Dermis microvascular lymphatic vessel endothelial cell (primary cell): ENCODE measurements at regions not wholly inside any gene's neighbourhood (a gene's known extent, or its start where the extent isn't known, plus 50 kb on each side); places are given as distances from the start of the nearest gene placed in this dataset.
"Not testable (repeated sequence)": the region's sequence is repeated elsewhere in the genome, so short reads cannot be mapped to it uniquely, and the experiment has no call there.

Source experiments
- DNase-seq, 2 donors: peaks; one replicate each; pipeline versions ENCODE4 v3.0.0 to v3.0.0-alpha.2; 2010; ENCODE audit warnings: low read depth in 2 of 2

DNA sequence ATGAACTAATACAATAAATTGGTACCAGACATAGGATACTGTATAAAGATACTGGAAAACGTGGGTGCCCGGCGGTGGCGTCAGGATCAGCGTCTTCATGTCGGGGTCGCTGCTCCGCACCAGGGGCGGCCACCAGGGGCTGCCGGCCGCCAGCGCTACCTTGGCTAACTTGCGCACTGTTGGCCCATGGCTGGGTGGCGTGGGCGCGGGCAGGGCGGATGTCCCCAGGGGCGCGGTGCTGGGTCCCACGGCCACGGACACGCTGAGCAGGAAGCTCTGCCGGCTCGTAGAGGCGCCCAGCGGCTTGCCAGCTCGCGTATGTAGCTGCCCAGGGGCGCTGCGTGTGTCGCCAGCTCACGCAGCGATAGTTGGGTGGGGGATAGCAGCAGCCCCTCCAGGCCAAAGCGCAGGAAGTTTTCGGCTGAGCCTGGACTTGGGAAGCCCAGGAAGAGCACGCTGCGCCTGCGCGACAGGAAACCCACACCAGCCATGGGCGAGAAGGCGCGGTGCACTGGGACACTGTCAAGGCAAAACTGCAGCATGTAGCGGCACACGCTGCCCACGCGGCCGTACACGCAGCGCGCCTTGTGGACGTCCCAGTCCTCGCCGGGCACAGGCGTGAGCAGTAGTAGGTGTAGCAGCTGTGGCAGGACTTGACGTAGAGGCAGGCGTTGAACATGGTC is 299.9 kb downstream of the CCDC74A start:
- no peak for DNase-seq

DNA sequence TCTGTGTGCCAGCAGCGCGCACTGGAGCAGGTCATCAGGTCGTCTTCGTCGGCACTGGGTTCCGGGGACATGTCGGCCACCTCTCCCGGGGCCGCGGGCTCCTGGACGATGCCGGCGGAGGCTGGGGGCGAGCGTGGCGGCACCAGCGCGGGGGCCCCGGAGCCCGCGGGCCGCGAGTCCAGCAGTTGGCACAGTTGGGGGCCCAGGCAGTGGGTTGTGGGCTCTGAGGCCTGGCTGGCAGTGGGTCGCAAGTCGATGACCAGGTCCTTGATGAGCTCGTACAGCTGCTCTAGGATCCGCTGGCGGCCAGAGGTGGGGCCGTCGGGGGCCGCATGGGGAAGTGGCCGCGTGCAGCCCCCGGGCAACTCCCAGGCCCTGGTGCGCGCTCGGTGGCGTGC is 300.5 kb downstream of the CCDC74A start:
- no peak for DNase-seq

DNA sequence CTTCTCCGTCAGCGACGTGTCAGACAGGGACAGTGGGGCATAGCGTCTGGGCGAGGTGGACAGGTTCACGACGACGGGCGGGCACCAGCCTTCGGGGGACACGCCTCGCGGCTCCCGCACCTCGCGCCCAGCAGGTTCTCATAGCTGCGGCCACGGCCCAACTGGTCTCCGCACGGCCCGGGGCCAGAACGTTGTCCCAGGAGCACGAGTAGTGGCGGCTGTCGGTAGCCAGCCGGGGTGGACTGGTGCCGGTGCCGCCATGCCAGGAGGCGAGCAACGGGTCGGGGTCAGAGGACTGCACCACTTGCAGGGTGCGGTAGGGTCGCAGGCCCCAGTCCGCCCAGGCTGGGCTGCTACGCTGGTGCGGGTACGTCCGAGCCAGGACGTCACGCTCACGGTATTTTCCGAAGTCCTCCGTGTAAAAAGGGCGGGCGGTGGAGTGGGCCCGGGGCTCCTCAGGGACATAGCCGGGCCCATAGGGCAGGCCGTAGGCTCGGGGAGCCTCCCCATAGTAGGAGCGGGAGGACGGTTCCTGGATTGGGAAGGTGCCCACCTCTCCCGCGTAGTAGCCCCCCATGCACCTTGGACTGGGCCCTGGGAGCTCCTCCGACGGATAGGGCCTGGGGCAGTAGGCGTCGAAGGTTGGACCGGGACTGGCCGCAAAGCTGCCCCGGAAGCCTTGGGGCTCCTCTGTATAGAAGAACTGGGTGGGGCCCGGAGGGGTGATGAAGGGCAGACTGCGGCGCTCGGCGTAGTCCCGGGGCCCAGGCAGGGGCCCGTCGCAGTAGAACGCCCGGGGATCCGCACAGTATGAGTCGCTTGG is 301.2 kb downstream of the CCDC74A start:
- DNase-seq: not testable (repeated sequence)

DNA sequence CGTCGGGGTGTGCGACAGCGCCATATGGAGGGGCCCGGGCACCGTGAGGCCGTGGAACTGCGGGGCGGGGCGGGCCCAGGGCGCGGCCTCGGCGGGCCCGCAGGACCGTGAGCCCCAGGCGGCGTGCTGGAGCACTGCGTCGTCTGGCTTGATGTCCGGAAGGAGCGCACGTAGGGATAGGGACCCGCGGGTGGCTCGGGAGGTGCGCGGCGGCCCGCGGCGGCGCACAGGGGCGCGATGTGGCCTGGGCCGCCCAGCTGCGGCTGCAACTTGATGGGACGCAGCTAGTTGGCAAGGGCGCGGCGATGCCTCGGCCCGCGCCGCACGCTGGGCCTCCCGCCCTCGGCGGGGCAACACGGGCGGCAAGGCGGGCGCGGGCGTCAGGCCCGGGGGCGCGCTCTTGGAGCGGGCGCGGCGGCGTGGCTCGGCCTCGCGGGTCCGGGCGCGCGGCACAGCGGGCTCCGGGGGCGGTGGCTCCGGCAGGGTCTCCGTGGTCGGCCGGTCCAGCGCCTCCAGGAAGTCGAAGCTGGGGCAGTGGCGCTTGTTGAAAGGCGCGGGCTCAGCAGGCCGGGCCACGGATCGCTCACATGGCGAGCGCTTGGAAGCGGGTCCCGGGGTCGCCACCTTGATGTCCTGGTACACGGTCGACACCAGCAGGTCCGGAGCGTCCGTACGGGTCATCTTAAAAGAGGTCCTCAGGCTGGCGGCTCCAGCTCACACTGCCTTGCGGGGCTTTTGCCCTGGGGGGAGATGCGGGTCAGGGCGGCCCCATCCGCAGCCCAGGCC is 302.0 kb downstream of the CCDC74A start:
- DNase-seq: not testable (repeated sequence)

DNA sequence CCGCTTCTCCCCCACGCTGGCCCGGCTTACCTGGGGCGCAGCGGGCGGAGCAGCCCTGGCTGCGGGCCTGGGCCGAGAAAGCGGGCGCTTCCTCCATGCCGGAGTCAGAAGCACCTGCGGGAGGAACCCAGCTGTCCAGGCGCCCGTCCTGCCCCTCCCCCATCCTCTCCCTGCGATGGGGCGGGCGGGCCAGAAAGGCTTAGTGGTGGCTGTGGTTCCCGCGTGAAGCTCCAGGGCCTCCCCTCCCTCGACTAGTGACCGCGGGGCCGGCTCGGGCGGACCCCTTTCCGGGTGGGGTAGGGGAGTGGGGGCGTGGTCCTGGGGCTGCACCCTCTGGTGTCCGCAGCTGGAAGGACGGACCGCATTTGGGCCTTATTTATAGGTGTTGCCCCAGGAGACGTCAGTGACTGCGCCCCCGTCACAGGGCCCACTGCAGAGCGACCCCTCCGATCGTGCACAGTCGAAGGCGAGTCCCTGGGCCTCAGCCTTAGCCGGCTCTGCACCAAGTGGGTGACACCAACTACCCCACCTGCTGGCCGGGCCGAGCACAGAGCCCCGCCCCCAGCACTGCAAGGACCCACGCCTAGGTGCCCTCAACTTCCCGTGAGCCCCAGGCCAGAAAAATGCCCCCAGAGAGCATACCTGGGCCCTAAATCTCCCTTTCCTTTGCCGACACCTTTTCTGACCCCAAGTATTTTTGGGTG is 302.7 kb downstream of the CCDC74A start:
- DNase-seq: not testable (repeated sequence)

DNA sequence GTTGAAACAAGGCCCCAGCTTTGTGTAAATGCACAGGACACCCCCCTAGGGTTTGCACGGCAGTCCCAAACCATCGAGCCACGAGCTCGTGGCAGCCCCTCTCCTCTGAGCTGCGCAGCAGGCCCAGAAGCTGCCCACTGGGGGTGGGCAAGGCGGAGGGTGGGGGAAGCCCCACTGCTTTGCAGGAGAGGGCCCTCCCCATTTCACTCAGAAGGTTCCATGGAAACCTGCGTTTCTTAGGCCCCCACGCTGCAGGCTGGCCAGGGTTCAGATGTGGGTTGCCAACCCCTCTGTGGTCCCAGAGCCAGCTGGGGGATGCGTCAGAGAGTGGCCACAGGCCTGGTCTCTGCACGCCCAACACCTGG is 303.2 kb downstream of the CCDC74A start:
- DNase-seq: not testable (repeated sequence)

DNA sequence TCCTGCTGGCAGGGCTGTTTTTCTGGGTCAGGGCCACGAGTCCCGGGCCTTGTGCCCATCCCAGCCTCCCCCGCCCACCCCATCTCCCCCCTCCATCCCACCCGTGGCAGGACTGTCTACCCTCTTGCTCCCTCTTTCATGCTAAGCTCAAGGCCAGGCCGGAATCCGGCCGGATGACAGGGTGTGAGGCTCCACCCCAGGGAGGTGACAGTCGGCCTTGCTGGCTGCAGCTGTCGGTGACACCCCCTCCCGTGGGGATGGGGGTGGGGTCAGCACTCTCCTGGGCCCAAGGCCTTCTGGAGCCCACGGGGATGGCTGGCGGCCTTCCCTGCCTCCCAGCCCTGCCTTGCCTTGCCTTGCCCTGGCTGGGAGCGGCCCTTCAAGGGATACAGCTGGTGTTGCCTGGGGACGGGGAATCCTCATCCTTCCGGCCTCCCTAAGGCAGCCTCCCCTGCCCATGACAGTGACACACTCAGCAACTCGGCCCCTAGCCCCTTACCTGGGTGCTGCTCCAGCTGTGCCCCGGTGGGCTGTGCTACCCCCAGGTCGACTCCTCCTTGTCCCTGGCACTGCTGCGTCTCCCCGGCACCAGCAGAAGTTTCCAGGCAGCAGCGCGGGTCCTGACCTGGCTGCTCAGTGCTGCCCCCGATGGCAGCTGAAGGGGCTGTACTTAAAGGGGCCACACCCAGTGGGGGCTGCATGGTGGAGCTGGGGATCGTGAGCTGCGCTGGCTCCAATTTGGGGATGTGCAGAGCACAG is 303.9 kb downstream of the CCDC74A start:
- DNase-seq: not testable (repeated sequence)

DNA sequence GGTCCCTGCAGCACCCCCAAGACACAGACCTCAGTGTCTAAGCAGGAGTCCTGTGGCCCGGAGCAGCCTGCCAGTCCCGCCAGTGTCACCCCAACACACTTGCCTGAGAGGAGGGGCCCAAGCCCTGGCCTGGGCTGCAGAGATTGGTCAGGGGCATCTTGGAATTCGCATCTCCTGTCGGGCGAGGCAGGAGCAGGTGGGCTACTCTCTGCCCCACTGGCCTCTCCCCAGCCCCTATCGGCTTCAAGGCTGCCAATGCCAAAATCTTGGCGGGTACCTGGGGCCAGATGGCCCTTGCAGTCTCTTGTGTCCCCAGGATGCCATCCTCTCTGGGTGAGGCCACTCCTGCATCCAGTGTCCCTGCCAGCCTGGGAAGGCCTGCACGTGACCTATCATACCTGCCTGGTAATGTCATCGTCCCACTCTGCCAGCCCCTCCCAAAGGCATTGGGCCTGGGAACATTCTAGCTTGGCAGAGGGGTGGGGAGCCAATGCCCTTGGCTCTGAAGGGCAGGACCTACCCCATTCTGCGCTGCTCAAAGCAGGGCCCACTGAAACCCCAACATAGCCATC is 304.6 kb downstream of the CCDC74A start:
- DNase-seq: not testable (repeated sequence)

DNA sequence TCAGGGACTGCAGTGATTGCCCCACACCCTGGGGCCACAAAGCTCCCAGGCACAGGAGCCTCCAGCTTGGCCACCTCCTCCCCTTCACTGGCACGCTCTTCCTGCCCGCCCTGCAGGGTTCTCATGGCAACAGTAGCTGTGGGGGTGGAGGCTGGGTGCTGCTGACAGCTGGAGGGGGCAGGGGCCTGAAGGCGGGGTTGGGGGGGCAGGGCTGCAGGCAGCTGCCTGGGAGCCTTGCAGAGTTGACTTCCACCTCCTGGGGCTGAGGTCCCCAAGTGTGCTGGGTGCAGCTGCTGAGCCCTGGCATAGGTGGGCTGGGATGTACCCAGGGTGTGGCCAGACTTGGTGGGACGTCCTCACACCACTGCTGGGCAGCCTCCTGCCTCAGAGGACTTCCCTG is 305.2 kb downstream of the CCDC74A start:
- not testable (repeated sequence) for DNase-seq

DNA sequence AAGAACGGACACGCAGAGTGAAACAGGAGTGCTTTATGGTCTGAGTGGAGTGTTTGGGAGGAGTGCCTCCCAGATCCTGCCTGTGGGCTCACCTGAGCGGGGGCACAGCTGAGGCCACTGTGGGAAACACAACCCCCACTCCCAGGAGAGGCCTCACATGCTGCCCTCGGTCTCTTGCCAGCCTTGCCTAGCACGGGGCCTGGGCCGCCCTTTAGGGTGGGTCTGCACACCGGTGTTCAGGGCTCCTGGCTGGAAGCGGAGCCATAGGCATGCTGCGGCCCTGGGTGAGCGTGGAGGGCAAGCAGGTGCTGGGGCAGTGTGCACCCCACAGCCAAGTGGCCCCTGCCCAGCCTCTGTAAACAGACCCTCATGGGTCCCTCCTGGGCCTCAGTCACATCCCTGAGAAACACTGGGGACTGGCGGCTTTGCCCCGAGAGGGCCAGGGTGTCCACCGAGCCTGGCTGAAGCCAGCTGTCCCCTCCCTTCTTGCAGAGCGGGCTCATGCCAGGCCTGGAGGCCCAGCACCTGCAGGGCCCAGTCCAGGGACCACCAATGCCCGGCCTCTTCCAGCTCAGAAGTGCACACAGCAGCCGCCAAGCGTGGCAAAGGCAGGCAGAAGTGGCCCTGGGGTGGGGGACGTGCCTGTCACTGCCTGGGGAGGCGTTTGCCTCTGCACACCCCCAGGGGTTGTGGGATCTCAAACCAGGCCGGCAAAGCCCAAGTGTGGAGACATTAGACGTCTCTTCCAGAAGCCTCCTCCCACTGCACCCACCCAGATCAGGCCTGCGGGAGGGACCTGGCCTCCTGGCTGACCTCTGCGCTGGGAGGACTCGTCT is 305.9 kb downstream of the CCDC74A start:
- DNase-seq: not testable (repeated sequence)

DNA sequence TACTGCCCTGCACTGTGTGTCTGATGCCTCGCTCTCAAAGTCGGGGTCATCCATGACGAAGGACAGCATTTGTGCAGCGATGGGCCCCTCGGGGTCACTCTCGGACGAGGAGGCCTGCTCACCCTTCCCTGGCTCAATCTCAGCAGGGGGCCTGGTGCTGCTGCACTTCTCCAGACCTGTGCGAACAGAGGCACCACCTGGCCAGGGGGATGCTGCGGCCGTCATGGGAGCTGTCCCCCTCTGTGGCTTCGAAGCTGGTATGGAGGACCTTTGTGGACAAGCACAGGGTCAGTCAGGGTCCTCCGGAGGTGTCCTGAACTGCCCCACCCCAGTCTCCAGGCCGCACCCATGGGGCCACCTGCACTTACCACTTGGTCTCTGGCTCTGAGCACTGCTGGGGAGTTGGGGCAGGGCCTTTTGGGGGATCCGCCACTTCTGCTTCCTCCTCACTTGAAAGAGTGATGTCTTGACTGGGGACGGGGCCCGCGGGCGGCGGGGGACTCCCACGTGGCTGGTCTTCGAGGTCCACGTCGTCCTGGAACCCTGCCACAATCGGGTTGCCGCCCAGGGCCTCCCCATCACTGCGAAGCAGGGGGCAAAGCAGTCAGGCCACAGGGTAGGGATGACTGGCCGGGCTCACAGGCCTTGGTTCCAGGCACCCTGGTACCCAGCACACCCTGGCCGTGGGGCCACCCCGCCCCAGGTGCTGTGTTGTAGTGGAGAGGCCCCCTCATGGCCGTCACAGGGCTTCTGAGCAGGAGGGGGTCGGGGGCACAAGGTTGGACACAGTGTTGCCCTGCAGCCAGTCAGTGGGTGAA is 306.7 kb downstream of the CCDC74A start:
- not testable (repeated sequence) for DNase-seq

DNA sequence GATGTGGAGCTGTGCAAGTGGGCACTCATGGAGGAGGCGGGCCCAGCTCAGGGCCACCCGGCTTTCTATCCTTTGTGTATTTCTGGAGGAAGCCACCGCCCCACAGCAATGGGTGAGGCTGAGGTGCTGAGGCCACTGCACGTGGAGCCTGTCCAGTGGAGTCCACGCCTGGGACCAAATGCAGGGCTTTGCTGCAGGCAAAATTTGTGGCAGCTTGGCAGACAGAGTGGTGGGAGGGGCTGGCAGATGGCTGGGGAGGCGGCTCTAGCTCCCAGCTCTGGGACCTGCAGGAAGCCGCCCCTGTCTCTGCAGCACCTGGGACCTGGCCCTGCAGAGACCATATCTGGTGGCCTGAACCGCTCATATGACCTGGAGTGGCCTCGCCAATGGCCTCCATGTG is 307.3 kb downstream of the CCDC74A start:
- not testable (repeated sequence) for DNase-seq

DNA sequence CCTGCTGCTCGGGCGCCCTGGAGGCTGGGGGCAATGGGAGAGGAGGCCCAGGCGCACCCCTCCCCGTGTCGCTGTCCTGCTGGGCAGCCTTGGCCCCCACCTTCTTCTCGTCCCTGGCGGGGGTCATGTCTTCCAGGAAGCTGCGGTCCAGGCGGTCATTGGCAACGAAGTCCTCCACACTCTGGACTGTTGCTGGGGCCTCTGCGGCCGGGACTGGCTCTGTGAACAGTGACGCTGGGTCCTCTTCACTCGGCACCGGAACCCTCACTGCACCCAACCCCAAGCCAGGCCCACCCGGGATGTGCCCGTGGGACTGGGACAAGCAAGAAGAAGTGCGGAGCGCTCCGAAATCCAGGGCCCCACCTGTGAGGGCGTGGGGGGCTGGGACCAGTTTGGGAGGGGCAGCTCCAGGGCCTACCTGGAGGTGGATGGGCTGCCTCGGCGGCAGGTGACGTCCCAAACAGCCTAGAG is 308.0 kb downstream of the CCDC74A start:
- DNase-seq: no peak

DNA sequence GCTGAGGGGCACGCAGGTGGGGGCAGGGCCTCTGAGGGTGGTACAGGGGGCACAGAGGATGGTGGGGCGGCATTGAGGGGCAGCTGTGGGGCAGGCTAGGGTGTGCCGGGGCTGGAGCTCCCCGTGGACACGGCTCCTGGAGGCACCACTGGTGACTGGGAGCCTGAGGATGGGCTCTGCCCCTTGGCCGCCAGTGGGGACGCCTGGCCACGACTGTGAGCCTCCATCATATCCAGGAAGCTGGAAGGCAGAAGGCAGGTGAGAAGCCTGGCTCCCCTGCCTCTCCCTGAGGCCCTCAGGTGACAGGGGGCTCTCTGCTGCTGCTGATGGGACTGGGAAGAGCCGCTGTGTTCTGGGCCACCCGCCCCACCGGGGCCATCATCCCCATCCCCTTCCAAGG is 308.4 kb downstream of the CCDC74A start:
- not testable (repeated sequence) for DNase-seq

DNA sequence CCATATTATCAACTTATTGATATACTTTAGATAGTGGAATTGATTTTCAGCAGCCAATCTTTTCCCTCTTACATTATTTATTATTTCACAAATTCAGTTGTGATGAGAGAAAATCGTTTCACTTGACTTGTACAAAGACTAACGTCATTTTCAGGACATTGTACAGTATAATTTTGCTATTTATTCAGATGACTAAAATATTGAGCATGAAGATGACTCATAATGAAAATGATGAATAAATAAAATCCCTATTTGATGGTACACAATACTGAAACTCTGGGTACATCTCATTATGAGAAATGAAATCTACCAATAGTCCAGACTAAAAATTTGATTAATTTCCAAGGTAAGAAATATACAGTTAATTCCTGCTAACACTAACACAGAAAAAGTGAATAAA is 316.4 kb downstream of the CCDC74A start:
- DNase-seq: not testable (repeated sequence)

DNA sequence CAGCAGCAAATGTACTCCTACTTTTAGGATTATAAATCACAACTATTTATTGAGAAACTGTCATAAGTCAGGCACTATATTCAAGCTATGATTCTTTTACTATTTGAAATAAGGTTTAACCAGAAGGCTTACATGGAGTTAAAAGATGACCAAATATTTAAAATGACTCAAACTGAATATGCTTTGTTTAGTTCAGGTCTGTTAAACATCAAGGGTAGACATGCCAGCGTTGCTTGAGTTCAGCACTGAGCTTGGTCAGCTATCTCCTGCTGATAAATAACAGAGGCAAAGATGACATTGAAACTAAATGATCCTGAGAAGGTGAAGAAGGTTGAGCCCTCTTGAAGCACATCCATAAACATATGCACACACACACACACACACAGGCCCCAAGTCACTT is 305.6 kb downstream of the ANKRD30BL start:
- not testable (repeated sequence) for DNase-seq

DNA sequence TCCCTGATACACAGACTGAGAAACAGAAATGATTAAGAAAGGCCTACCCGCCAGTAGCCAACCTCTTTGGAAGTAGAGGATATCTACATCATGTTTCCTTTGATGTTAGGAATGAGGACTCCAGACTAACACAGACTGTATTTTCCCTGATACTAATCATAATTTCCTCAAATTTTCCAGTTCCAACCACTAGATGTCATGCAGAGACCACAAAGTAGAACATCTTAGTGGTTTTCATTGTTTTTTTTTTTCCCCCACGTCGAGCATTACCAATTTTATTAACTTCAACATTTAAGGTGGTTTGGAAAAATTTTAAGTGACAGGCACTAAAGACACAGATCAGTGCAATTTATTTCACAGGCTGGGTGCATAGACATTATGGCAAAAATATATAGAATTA is 303.6 kb downstream of the ANKRD30BL start:
- DNase-seq: not testable (repeated sequence)
